ENCODE measurements at regions not wholly inside any gene's neighbourhood (a gene's known extent, or its start where the extent isn't known, plus 50 kb on each side); places are given as distances from the start of the nearest gene placed in this dataset.

- H2BK5ac ChIP-seq (ENCODE audit: insufficient read length, low read length) = no peak overlapping the region
- H3K9me3 Mint-ChIP-seq = peaks cover 3 to 5% of the 10 kb centered on the region in 2 experiments; a peak in 4 of 5 replicates
- H3K18ac ChIP-seq (ENCODE audit: insufficient read length, low read depth, low read length) = no peak overlapping the region
- no peak overlapping the region for H3K14ac ChIP-seq (ENCODE audit: insufficient read depth, low read length)
- no peaks in the 10 kb centered on the region for H3K79me1 ChIP-seq (ENCODE audit: insufficient read depth, low read depth, low read length, poor library complexity, severe bottlenecking)
- H2BK12ac ChIP-seq (ENCODE audit: insufficient read length, low read depth, low read length) = no peak overlapping the region
- WGBS (ENCODE audit: extremely low coverage, insufficient read length, low lambda C conversion rate) = no CpG with 5 or more reads among the region's 1 CpG
- no peaks in the 10 kb centered on the region; the same call in 1 of the 2 replicates for H3K4me1 ChIP-seq (ENCODE audit: insufficient read depth, low read length)
- no peak overlapping the region for H4K8ac ChIP-seq (replicated peaks; ENCODE audit: insufficient read length, low read depth, low read length)
- H3K36me3 Mint-ChIP-seq (ENCODE audit: insufficient read depth in 1 of 3, low read depth in 3 of 3) = peaks cover 0 to 4% (median 2%) of the 10 kb centered on the region in 3 experiments; a peak in 1 of 7 replicates
- H4K5ac ChIP-seq (ENCODE audit: insufficient read length, low read depth, low read length) = no peak overlapping the region
- no peaks in the 10 kb centered on the region for H3K27me3 Mint-ChIP-seq (ENCODE audit: low read depth)
- no peak overlapping the region for H3K9ac ChIP-seq (ENCODE audit: extremely low read depth, insufficient read length, low read length)
- H3K9me3 ChIP-seq (ENCODE audit: control insufficient read depth, low read depth, low read length) = no peaks in the 10 kb centered on the region
- DNase-seq = no peak
- H4K91ac ChIP-seq (ENCODE audit: insufficient read length, low read depth, low read length) = no peak overlapping the region
- H3T11ph ChIP-seq (ENCODE audit: low read length) = no peak overlapping the region
- no peak overlapping the region for H3K4me3 Mint-ChIP-seq
- no peak for TF ChIP-seq CTCF (conservative IDR thresholded peaks at IDR 0.05)
- no peak overlapping the region for H2BK120ac ChIP-seq (ENCODE audit: low read depth, low read length, poor library complexity, severe bottlenecking)
- H3K4me2 ChIP-seq (ENCODE audit: insufficient read depth, insufficient read length, low read length) = no peak overlapping the region
- H2BK15ac ChIP-seq (ENCODE audit: low read depth, low read length) = no peak overlapping the region
- H2AK5ac ChIP-seq (ENCODE audit: insufficient read length, low read length) = no peak overlapping the region
- H2BK20ac ChIP-seq (ENCODE audit: low read depth, low read length, poor library complexity, severe bottlenecking) = no peak overlapping the region
- H3K23ac ChIP-seq (ENCODE audit: insufficient read length, low read depth, low read length) = no peak overlapping the region
- H3K27ac ChIP-seq (ENCODE audit: insufficient read length, low read depth, low read length) = no peak overlapping the region
- no peaks in the 10 kb centered on the region for H3K79me2 ChIP-seq (ENCODE audit: insufficient read depth, low read length)
- no peaks in the 10 kb centered on the region for H3K27me3 ChIP-seq (ENCODE audit: insufficient read depth, low read length)
- H3K4me1 Mint-ChIP-seq = no peaks in the 10 kb centered on the region; a peak in 1 of 4 replicates
- H4K20me1 ChIP-seq (ENCODE audit: control insufficient read depth, insufficient read depth, insufficient read length) = no peaks in the 10 kb centered on the region
- H3K4ac ChIP-seq (ENCODE audit: low read depth, low read length) = no peak overlapping the region
- H3K56ac ChIP-seq (ENCODE audit: insufficient read length, low read depth, low read length) = no peak overlapping the region
- no peaks in the 10 kb centered on the region for H3K23me2 ChIP-seq (ENCODE audit: insufficient read length, low read depth, low read length, poor library complexity, severe bottlenecking)
- H2AFZ ChIP-seq (ENCODE audit: low read length) = no peak overlapping the region
- no peak overlapping the region for H3K27ac Mint-ChIP-seq
Measured at GRCh38 chr9:32180597-32180996, 203.8 kb upstream of the ACO1 start.

Data from H9 (cell line).